HG03432 (cell line): ENCODE measurements at regions not wholly inside any gene's neighbourhood (a gene's known extent, or its start where the extent isn't known, plus 50 kb on each side); places are given as distances from the start of the nearest gene placed in this dataset.

ENCODE experiments used
- ATAC-seq: cut with Tn5 transposase; IDR thresholded peaks from one replicate; pipeline ENCODE4 v1.9.1; 2021; ENCODE audit warnings: mild to moderate bottlenecking, moderate library complexity; ENCODE audit not compliant: unreplicated experiment

GRCh38 chr20:4601630-4602296 lies 84.5 kb upstream of the PRNP start:
- ATAC-seq: no peak

GRCh38 chr20:4600308-4601014 lies 85.8 kb upstream of the PRNP start:
- no peak for ATAC-seq

- no peak for ATAC-seq
These were observed 89.0 kb upstream of the PRNP start for GRCh38 chr20:4597215-4597614.

GRCh38 chr20:4593149-4593525 lies 93.1 kb upstream of the PRNP start:
- no peak for ATAC-seq

- peak; percentile 40 for ATAC-seq
These were observed 93.7 kb upstream of the PRNP start for GRCh38 chr20:4592316-4593148.

GRCh38 chr20:4591975-4592315 lies 94.3 kb upstream of the PRNP start:
- ATAC-seq: no peak

GRCh38 chr20:4585758-4586157 lies 100.5 kb upstream of the PRNP start:
- no peak for ATAC-seq

- ATAC-seq: no peak
These were observed 101.0 kb upstream of the PRNP start for GRCh38 chr20:4585104-4585753.

- no peak for ATAC-seq
These were observed 101.7 kb upstream of the PRNP start for GRCh38 chr20:4584510-4584909.

- no peak for ATAC-seq
These were observed 104.4 kb upstream of the PRNP start for GRCh38 chr20:4581838-4582237.

- no peak for ATAC-seq
These were observed 107.9 kb upstream of the PRNP start for GRCh38 chr20:4578375-4578774.

GRCh38 chr20:4574356-4574690 lies 111.9 kb upstream of the PRNP start:
- ATAC-seq: no peak

GRCh38 chr20:4573564-4574355 lies 112.5 kb upstream of the PRNP start:
- no peak for ATAC-seq

- ATAC-seq: no peak
These were observed 114.3 kb upstream of the PRNP start for GRCh38 chr20:4571759-4572531.

GRCh38 chr20:4569865-4570264 lies 116.4 kb upstream of the PRNP start:
- no peak for ATAC-seq

GRCh38 chr20:4569092-4569491 lies 117.2 kb upstream of the PRNP start:
- ATAC-seq: no peak

GRCh38 chr20:4568361-4568959 lies 117.8 kb upstream of the PRNP start:
- no peak for ATAC-seq

GRCh38 chr20:4567170-4567569 lies 119.1 kb upstream of the PRNP start:
- no peak for ATAC-seq

GRCh38 chr20:4563534-4563933 lies 122.7 kb upstream of the PRNP start:
- no peak for ATAC-seq

GRCh38 chr20:4563031-4563430 lies 123.2 kb upstream of the PRNP start:
- no peak for ATAC-seq
